Activated T-cell treated with anti-CD3 and anti-CD28 coated beads, Interleukin-2, amount 50 U/mL, for 72 hours (primary cell): ENCODE measurements at regions not wholly inside any gene's neighbourhood (a gene's known extent, or its start where the extent isn't known, plus 50 kb on each side); places are given as distances from the start of the nearest gene placed in this dataset.
"Not testable (repeated sequence)": the region's sequence is repeated elsewhere in the genome, so short reads cannot be mapped to it uniquely, and the experiment has no call there.

Source experiments
- ATAC-seq, 2 donors: fragments of 150-1000 bp; cut with Tn5 transposase; replicated peaks in 1 of 2; 2 replicates each; pipeline ENCODE4 v1.10.0; 2021; ENCODE audit warnings: moderate library complexity in 2 of 2, mild to moderate bottlenecking in 1 of 2
- DNase-seq, 2 donors: peaks; one replicate each; pipeline ENCODE4 v3.0.0; 2021 to 2022; ENCODE audit warnings: mixed read lengths in 1 of 2
- H3K27ac Mint-ChIP-seq: one replicate; pipeline ENCODE4 v1.8.0; 2022; ENCODE audit warnings: mild to moderate bottlenecking, moderate library complexity, mixed read lengths
- H3K27me3 Mint-ChIP-seq: one replicate; pipeline ENCODE4 v1.8.0; 2022; ENCODE audit warnings: low read depth, mixed read lengths
- H3K36me3 Mint-ChIP-seq, 2 donors: one replicate each; pipeline ENCODE4 v1.8.0; 2022; ENCODE audit warnings: mixed read lengths in 2 of 2, mild to moderate bottlenecking in 1 of 2; ENCODE audit not compliant: insufficient read depth in 2 of 2
- H3K4me1 Mint-ChIP-seq: one replicate; pipeline ENCODE4 v1.8.0; 2022; ENCODE audit warnings: low read depth, mixed read lengths
- H3K4me3 Mint-ChIP-seq, 2 donors: one replicate each; pipeline ENCODE4 v1.8.0; 2022; ENCODE audit warnings: mild to moderate bottlenecking in 2 of 2, mixed read lengths in 2 of 2, moderate library complexity in 2 of 2
- H3K9me3 Mint-ChIP-seq, 2 donors: one replicate each; pipeline ENCODE4 v1.8.0; 2022; ENCODE audit warnings: mixed read lengths in 2 of 2

- Mint-ChIP-seq H3K4me1 (peaks cover 27% of the 10 kb centered on the region), H3K27me3 (no peaks in the 10 kb centered on the region), H3K36me3 (peaks cover 0 to 1% of the 10 kb centered on the region in 2 donors), H3K27ac (peak overlapping the region; percentile 26), H3K4me3 (no peak overlapping the region), H3K9me3 (peaks cover 0 to 1% of the 10 kb centered on the region in 2 donors)
- DNase-seq: no peak
- ATAC-seq: no peak
These were observed 487.1 kb downstream of the PCNX1 start for GRCh38 chr14:71394386-71394785.

DNA sequence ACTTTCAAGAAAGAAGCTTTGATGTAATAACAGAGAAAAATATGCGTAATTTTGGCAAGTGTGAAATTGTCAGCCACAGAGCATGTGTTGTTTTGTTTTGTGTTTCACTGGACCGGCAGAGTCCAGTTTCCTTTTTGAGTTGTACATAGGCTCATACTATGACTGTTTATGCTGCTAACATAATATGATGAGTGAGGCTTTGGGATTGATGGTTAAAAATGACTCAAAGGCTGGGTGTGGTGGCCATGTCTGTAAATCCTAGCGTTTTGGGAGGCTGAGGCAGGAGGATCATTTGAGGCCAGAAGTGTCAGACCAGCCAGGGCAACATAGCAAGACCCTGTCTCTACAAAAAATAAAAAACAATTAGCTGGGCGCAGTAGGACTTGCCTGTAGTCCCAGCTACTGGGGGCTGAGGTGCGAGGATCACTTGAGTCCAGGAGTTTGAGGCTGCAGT is 487.9 kb downstream of the PCNX1 start:
- Mint-ChIP-seq H3K36me3 (peaks cover 0 to 1% of the 10 kb centered on the region in 2 donors), H3K27me3 (no peaks in the 10 kb centered on the region), H3K9me3 (peaks cover 0 to 1% of the 10 kb centered on the region in 2 donors), H3K27ac (peak overlapping the region; percentile 26), H3K4me3 (no peak overlapping the region), H3K4me1 (peaks cover 34% of the 10 kb centered on the region)
- ATAC-seq (peak; percentile 46 to 68), DNase-seq (peak; percentile 21 to 37)

GRCh38 chr14:71395636-71396035 is 488.4 kb downstream of the PCNX1 start:
- ATAC-seq: no peak
- peaks cover 0 to 1% of the 10 kb centered on the region in 2 donors for H3K36me3 Mint-ChIP-seq
- peaks cover 39% of the 10 kb centered on the region for H3K4me1 Mint-ChIP-seq

DNA sequence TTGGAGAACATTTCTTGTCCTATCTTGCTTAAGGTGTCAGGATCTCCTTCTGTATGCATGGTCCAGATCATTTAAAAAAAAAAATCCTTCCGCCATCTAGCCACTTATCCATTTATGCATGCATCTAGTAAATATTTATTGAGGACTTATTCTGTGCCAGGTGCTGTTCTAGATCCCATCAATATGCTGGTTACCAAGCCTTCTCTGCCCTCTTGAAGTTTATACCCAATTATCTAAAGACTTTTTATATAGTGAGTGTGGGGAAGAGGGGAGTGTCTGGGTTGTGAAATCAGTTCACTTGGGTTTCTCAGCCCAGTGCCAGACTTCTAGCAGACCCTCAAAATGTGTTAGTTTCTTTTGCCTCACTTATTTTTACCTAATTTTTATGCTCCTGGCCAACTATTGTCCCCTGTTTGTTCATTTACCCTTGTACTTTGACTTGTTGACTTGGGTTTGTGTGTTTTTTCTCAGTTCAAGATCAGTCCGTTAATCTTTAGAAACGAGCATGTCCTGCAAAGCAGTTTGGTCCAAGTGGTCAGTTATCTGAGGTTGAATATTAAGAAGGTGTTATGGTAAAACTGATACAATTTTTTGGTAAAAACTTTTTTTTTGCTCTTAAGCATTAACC is 488.9 kb downstream of the PCNX1 start:
- Mint-ChIP-seq H3K27ac (no peak overlapping the region), H3K4me3 (no peak overlapping the region), H3K9me3 (peaks cover 0 to 1% of the 10 kb centered on the region in 2 donors), H3K4me1 (peaks cover 44% of the 10 kb centered on the region), H3K27me3 (no peaks in the 10 kb centered on the region), H3K36me3 (peaks cover 0 to 1% of the 10 kb centered on the region in 2 donors)
- ATAC-seq (no peak), DNase-seq (no peak)

More at GRCh38 chr14:71395636-71396035, 488.4 kb downstream of the PCNX1 start:
- Mint-ChIP-seq H3K9me3 (peaks cover 0 to 1% of the 10 kb centered on the region in 2 donors), H3K27ac (no peak overlapping the region), H3K27me3 (no peaks in the 10 kb centered on the region), H3K4me3 (no peak overlapping the region)
- no peak for DNase-seq

DNA sequence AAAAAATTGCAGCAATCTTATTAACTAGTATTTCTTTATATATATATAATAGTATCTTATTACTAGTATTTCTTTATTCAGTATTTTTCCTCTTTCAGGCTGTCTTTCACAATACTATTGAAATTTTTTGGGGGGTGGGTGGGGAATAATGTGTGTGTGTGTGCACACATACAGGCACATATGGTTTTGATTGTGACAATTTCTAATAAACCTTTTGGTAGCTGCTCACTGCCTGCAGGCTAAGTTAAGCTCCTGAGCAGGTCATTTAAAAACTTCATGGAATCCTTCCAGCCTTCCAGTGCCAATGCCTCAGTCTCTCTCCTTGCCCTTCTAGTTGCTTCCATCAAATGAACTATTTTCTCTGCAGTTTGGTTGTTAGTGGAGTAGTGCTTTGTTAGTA is 490.1 kb downstream of the PCNX1 start:
- DNase-seq: no peak
- Mint-ChIP-seq H3K27ac (no peak overlapping the region), H3K36me3 (peaks cover 0 to 1% of the 10 kb centered on the region in 2 donors), H3K4me1 (peaks cover 48% of the 10 kb centered on the region), H3K4me3 (no peak overlapping the region), H3K9me3 (peaks cover 0 to 1% of the 10 kb centered on the region in 2 donors), H3K27me3 (no peaks in the 10 kb centered on the region)
- ATAC-seq: no peak

DNA sequence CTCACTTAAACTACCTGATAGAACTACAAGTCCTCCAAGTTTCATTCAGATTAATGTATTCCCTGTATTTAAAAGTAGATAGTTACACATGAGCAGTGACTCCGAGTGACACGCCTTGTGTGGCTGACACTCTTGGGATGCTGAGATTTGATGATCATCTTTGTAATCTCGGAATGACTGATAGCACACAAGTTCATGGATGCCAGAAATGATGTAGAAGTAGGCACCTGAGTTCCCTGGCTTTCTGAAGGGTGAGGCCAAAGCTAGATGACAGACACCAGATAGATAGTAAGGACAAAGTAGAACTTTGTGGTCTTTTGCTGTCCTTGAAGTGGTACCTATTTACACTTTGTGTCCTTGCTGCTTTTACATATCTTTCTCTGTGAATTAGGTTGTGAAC is 491.2 kb downstream of the PCNX1 start:
- Mint-ChIP-seq H3K9me3 (peaks cover 0 to 1% of the 10 kb centered on the region in 2 donors), H3K27me3 (no peaks in the 10 kb centered on the region), H3K36me3 (peaks cover 0 to 1% of the 10 kb centered on the region in 2 donors), H3K4me3 (peak overlapping the region in 1 of 2 donors; percentile 59), H3K27ac (peak overlapping the region; percentile 54), H3K4me1 (peaks cover 57% of the 10 kb centered on the region)
- DNase-seq (no peak), ATAC-seq (peak; percentile 18 to 48)

DNA sequence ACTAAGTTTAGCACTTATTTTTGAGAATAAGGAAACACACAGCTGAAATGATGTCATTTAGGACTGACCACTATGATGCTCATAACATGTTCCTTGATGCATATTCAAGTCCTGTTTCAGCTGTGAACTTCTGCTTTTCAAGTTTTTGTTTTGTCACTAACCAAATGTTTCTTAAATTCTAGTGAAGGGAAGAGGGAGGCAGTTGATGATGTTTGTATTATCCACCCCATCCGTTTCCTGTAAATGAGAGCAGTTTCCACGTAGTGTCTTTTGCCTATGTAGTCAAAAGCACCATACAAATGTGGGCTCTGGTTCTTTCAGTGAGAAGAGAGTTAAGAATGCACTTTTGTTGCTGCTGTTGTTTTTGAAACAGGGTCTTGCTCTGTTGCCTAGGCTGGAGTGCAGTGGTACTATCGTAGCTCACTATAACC is 491.8 kb downstream of the PCNX1 start:
- H3K4me3 Mint-ChIP-seq: peak overlapping the region; percentile 51 to 59
- no peaks in the 10 kb centered on the region for H3K27me3 Mint-ChIP-seq
- ATAC-seq: peak; percentile 79 to 80
- peaks cover 0 to 1% of the 10 kb centered on the region in 2 donors for H3K36me3 Mint-ChIP-seq
- H3K9me3 Mint-ChIP-seq: peaks cover 0 to 1% of the 10 kb centered on the region in 2 donors
- H3K27ac Mint-ChIP-seq: peak overlapping the region; percentile 54
- H3K4me1 Mint-ChIP-seq: peaks cover 60% of the 10 kb centered on the region
- DNase-seq: peak; percentile 25 to 54

DNA sequence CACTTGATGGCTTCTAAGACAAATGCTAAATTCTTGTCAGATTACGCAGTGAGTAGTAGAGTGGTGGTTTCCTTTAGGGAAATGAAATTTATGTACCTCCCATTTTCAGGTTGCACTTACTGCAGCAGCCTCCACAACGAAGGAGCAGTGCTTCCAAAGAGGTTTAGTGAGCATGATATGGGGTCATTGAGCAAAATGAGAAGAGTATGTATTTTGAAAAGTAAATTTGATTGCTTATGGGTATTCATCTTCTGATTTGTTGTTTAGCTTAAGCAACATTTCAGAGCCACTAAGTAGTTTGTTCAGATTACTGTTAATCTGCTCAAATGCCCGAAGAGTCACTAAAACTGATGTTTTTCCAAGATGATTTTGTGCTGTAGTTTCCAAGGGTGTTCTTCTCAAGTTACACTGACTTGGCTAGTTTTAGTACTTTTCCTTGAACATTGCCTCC is 493.6 kb downstream of the PCNX1 start:
- DNase-seq: no peak

DNA sequence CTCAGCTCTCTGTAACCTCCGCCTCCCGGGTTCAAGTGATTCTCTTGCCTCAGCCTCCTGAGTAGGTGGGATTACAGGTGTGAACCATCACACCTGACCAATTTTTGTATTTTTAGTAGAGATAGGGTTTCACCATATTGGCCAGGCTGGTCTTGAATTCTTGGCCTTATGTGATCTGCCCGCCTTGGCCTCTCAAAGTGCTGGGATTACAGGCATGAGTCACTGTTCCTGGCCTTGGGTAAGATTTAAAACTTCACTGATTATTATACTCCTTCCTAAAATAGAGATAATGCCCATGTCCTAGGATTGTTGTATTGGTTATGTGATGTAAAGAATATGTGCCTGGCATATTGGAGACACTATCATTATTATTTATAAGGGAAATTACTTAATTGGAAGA is 495.2 kb downstream of the PCNX1 start:
- H3K4me3 Mint-ChIP-seq: not testable (repeated sequence)

More for the DNA sequence above, 493.6 kb downstream of the PCNX1 start:
- Mint-ChIP-seq H3K4me3 (peak overlapping the region; percentile 29 to 47), H3K36me3 (no peaks in the 10 kb centered on the region), H3K4me1 (peaks cover 63% of the 10 kb centered on the region), H3K27ac (peak overlapping the region; percentile 63), H3K27me3 (no peaks in the 10 kb centered on the region), H3K9me3 (no peaks in the 10 kb centered on the region)
- ATAC-seq: no peak

GRCh38 chr14:71403656-71404055 is 496.4 kb downstream of the PCNX1 start:
- Mint-ChIP-seq H3K4me1 (peaks cover 50% of the 10 kb centered on the region), H3K27ac (peak overlapping the region; percentile 42), H3K27me3 (no peaks in the 10 kb centered on the region), H3K36me3 (no peaks in the 10 kb centered on the region), H3K9me3 (no peaks in the 10 kb centered on the region), H3K4me3 (peak overlapping the region in 1 of 2 donors; percentile 47)
- ATAC-seq: peak; percentile 31 to 49
- peak; percentile 21 to 26 for DNase-seq

More for the DNA sequence above, 495.2 kb downstream of the PCNX1 start:
- H3K27ac Mint-ChIP-seq, ATAC-seq, H3K36me3 Mint-ChIP-seq, H3K9me3 Mint-ChIP-seq, DNase-seq, H3K27me3 Mint-ChIP-seq: not testable (repeated sequence)
- peaks cover 58% of the 10 kb centered on the region for H3K4me1 Mint-ChIP-seq

- no peak overlapping the region for H3K4me3 Mint-ChIP-seq
- DNase-seq: no peak
- peaks cover 49% of the 10 kb centered on the region for H3K4me1 Mint-ChIP-seq
- ATAC-seq: no peak
- H3K36me3 Mint-ChIP-seq: no peaks in the 10 kb centered on the region
- no peaks in the 10 kb centered on the region for H3K27me3 Mint-ChIP-seq
- no peak overlapping the region for H3K27ac Mint-ChIP-seq
- H3K9me3 Mint-ChIP-seq: no peaks in the 10 kb centered on the region
These were observed 498.4 kb downstream of the PCNX1 start for GRCh38 chr14:71405676-71406075.

DNA sequence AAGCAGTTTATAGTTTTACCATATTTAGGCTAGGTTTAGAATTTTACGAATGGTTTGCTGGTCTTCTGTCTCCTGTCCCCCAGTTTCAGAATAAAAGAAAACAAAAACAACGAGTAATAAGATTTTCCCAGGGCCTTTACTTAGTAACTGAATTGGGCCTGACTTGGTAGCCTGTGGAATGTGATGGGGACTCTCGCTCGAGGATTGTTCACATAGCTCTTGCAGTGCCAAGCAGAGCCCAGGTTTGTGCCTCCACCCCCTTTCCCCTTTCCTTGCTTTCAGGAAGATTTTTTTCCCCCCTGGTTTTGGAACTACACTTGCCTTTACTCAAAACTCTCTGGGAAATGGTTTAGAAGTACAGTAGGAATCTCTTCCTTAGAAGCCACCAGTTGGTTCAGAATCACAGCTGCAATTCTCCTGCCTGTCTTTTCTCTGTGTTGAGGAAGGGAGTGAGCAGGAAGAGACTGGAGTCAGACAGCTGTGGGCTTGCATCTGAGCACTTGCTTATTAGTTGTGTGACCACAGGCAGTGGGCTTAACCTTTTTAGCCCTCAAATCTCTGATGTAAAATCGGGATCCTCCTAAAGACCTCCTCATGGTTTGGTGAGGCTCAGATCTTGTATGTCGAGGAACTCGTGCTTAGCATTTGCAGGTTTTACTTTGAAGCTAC is 501.2 kb downstream of the PCNX1 start:
- DNase-seq: no peak
- no peaks in the 10 kb centered on the region for H3K9me3 Mint-ChIP-seq
- H3K36me3 Mint-ChIP-seq: peaks cover 4 to 5% of the 10 kb centered on the region in 2 donors
- ATAC-seq: no peak
- H3K27ac Mint-ChIP-seq: peak overlapping the region; percentile 38
- H3K27me3 Mint-ChIP-seq: no peaks in the 10 kb centered on the region
- H3K4me3 Mint-ChIP-seq: no peak overlapping the region
- peaks cover 56% of the 10 kb centered on the region for H3K4me1 Mint-ChIP-seq

GRCh38 chr14:71410578-71411284 is 503.5 kb downstream of the PCNX1 start:
- Mint-ChIP-seq H3K4me3 (peak overlapping the region in 1 of 2 donors; percentile 49), H3K9me3 (no peaks in the 10 kb centered on the region), H3K4me1 (peaks cover 48% of the 10 kb centered on the region), H3K27ac (peak overlapping the region; percentile 88), H3K36me3 (peaks cover 4 to 5% of the 10 kb centered on the region in 2 donors), H3K27me3 (no peaks in the 10 kb centered on the region)
- DNase-seq (no peak), ATAC-seq (peak; percentile 43 to 75)
